SK-N-SH (cell line): ENCODE measurements at regions not wholly inside any gene's neighbourhood (a gene's known extent, or its start where the extent isn't known, plus 50 kb on each side); places are given as distances from the start of the nearest gene placed in this dataset.

Experiments used
- CTCF ChIP-seq: fragments of 200-600 bp; sonication (generic); IDR thresholded peaks from 2 replicates; pipeline ENCODE4 v1.6.1; 2017; ENCODE audit warnings: antibody characterized with exemption, mild to moderate bottlenecking, moderate library complexity
- EP300 ChIP-seq, 2 experiments: IDR thresholded peaks; 2 replicates each; pipeline versions ENCODE4 v1.4.0 to v1.6.1; 2012; ENCODE audit warnings: borderline replicate concordance in 1 of 2, low read depth in 1 of 2, low read length in 1 of 2
- GABPA ChIP-seq: IDR thresholded peaks from 2 replicates; pipeline ENCODE4 v1.4.0; 2012; ENCODE audit warnings: low read depth, mild to moderate bottlenecking
- JUND ChIP-seq: IDR thresholded peaks from 2 replicates; pipeline ENCODE4 v1.4.0; 2012
- MAX ChIP-seq: IDR thresholded peaks from 2 replicates; pipeline ENCODE4 v1.4.0; 2012; ENCODE audit warnings: low read depth
- MXI1 ChIP-seq: IDR thresholded peaks from 2 replicates; pipeline ENCODE4 v1.6.1; 2012; ENCODE audit warnings: mild to moderate bottlenecking, low read depth, low read length, improper control_type of control experiment
- POLR2AphosphoS5 ChIP-seq: IDR thresholded peaks from 2 replicates; pipeline ENCODE4 v1.6.1; 2012; ENCODE audit warnings: low read depth, low read length
- RCOR1 ChIP-seq: fragments of 150-350 bp; IDR thresholded peaks from 2 replicates; pipeline ENCODE4 v1.6.1; 2017; ENCODE audit warnings: antibody characterized with exemption, low read length
- REST ChIP-seq: IDR thresholded peaks from 2 replicates; pipeline ENCODE4 v1.6.1; 2012; ENCODE audit warnings: mild to moderate bottlenecking, low read depth, low read length, moderate library complexity
- SIN3A ChIP-seq: IDR thresholded peaks from 2 replicates; pipeline ENCODE4 v1.6.1; 2012; ENCODE audit warnings: low read depth, mild to moderate bottlenecking, low read length, moderate library complexity, borderline replicate concordance
- ZBTB33 ChIP-seq: IDR thresholded peaks from 2 replicates; pipeline ENCODE4 v1.4.0; 2012; ENCODE audit warnings: low read depth, borderline replicate concordance

GRCh38 chr10:123306290-123306689 is 152.1 kb downstream of the BUB3 start:
- TF ChIP-seq CTCF (no peak), EP300 (IDR thresholded peaks at IDR 0.05; ENCODE audit: borderline replicate concordance in 1 of 2, low read depth in 1 of 2, low read length in 1 of 2) (no peak), GABPA (no peak), RCOR1 (no peak), POLR2AphosphoS5 (no peak), REST (no peak), ZBTB33 (no peak), JUND (no peak), MAX (no peak), SIN3A (no peak), MXI1 (no peak)
